ENCODE measurements at regions not wholly inside any gene's neighbourhood (a gene's known extent, or its start where the extent isn't known, plus 50 kb on each side); places are given as distances from the start of the nearest gene placed in this dataset.

GRCh38 chr10:8507156-8507555 lies 452.7 kb downstream of the GATA3 start:
- DNase-seq, result no peak

GRCh38 chr10:8508882-8509281 lies 454.4 kb downstream of the GATA3 start:
- no peak for DNase-seq

- no peak for DNase-seq
Observed at GRCh38 chr10:8510471-8510870, 456.0 kb downstream of the GATA3 start.

- DNase-seq, result no peak
Observed at GRCh38 chr10:8511026-8511425, 456.5 kb downstream of the GATA3 start.

GRCh38 chr10:8513155-8514147 lies 459.0 kb downstream of the GATA3 start:
- DNase-seq, result no peak

- DNase-seq, result no peak
Observed at GRCh38 chr10:8520382-8520781, 465.9 kb downstream of the GATA3 start.

GRCh38 chr10:8527773-8528172 lies 473.3 kb downstream of the GATA3 start:
- no peak for DNase-seq

GRCh38 chr10:8531116-8531515 lies 476.6 kb downstream of the GATA3 start:
- no peak for DNase-seq

GRCh38 chr10:8532647-8533046 lies 478.2 kb downstream of the GATA3 start:
- no peak for DNase-seq

GRCh38 chr10:8533462-8533861 lies 479.0 kb downstream of the GATA3 start:
- no peak for DNase-seq

- no peak for DNase-seq
Observed at GRCh38 chr10:8534096-8534495, 479.6 kb downstream of the GATA3 start.

- no peak for DNase-seq
Observed at GRCh38 chr10:8534891-8535290, 480.4 kb downstream of the GATA3 start.

GRCh38 chr10:8539056-8539455 lies 484.6 kb downstream of the GATA3 start:
- DNase-seq, result no peak

- DNase-seq, result no peak
Observed at GRCh38 chr10:8543361-8544056, 489.0 kb downstream of the GATA3 start.

GRCh38 chr10:8544057-8544380 lies 489.5 kb downstream of the GATA3 start:
- DNase-seq, result no peak

- no peak for DNase-seq
Observed at GRCh38 chr10:8544500-8544899, 490.0 kb downstream of the GATA3 start.

- no peak for DNase-seq
Observed at GRCh38 chr10:8554574-8554973, 500.1 kb downstream of the GATA3 start.

- DNase-seq, result no peak
Observed at GRCh38 chr10:8556321-8556720, 501.8 kb downstream of the GATA3 start.

GRCh38 chr10:8563478-8563877 lies 509.0 kb downstream of the GATA3 start:
- no peak for DNase-seq

GRCh38 chr10:8566737-8567136 lies 512.2 kb downstream of the GATA3 start:
- no peak for DNase-seq

- DNase-seq, result peak in 1 of 2 experiments; percentile 1
Observed at GRCh38 chr10:8568401-8568800, 513.9 kb downstream of the GATA3 start.

GRCh38 chr10:8575620-8576019 lies 521.1 kb downstream of the GATA3 start:
- no peak for DNase-seq

GRCh38 chr10:8576281-8576680 lies 521.8 kb downstream of the GATA3 start:
- DNase-seq, result no peak

- DNase-seq, result no peak
Observed at GRCh38 chr10:8576911-8577310, 522.4 kb downstream of the GATA3 start.

Measured in activated CD4-positive, alpha-beta T cell treated with anti-CD3 and anti-CD28 coated beads, Interleukin-2, amount 50 U/mL, for 4 hours (primary cell).